PFSK-1 (cell line): ENCODE measurements at regions not wholly inside any gene's neighbourhood (a gene's known extent, or its start where the extent isn't known, plus 50 kb on each side); places are given as distances from the start of the nearest gene placed in this dataset.

Source experiments
- POLR2AphosphoS5 ChIP-seq: IDR thresholded peaks from 2 replicates; pipeline ENCODE4 v1.6.1; 2012; ENCODE audit warnings: low read depth, mild to moderate bottlenecking, control low read depth, low read length, moderate library complexity
- SIN3A ChIP-seq: IDR thresholded peaks from 2 replicates; pipeline ENCODE4 v1.6.1; 2012; ENCODE audit warnings: mild to moderate bottlenecking, low read length, moderate library complexity, borderline replicate concordance; ENCODE audit not compliant: insufficient read depth
- TAF1 ChIP-seq: IDR thresholded peaks from 2 replicates; pipeline ENCODE4 v1.6.1; 2012; ENCODE audit warnings: low read length, control low read depth, borderline replicate concordance; ENCODE audit not compliant: insufficient read depth
- TF ChIP-seq, protein P1 (sequence below), 2 experiments: IDR thresholded peaks; 2 replicates each; pipeline versions ENCODE4 v1.6.1 to v1.8.0; 2011 to 2012; ENCODE audit warnings: low read depth in 2 of 2, low read length in 2 of 2, control low read depth in 1 of 2, inconsistent platforms in 1 of 2, mild to moderate bottlenecking in 1 of 2, moderate library complexity in 1 of 2; ENCODE audit not compliant: insufficient read depth in 1 of 2

DNA sequence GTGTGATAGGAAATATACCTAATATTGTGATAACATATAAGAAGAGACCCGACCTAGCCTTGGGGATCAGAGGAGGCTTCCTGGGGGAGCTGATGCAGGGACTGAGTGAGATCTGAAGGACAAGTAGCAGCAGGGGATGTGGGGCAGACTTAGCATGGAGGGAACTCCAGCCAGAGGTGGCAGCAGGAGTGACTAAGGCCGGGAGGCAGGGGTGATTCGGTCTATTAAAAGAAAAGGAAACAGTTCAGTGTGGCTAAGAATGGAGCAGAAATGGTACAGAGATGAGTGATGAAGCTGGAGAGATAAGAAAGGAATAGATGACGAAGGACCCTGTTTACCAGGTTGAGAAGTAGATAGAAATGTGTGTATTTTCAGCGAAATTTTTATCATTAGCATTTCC lies 408.8 kb downstream of the ENC1 start:
- TF ChIP-seq SIN3A (no peak), POLR2AphosphoS5 (no peak), TAF1 (no peak)
- TF ChIP-seq, protein P1, sequence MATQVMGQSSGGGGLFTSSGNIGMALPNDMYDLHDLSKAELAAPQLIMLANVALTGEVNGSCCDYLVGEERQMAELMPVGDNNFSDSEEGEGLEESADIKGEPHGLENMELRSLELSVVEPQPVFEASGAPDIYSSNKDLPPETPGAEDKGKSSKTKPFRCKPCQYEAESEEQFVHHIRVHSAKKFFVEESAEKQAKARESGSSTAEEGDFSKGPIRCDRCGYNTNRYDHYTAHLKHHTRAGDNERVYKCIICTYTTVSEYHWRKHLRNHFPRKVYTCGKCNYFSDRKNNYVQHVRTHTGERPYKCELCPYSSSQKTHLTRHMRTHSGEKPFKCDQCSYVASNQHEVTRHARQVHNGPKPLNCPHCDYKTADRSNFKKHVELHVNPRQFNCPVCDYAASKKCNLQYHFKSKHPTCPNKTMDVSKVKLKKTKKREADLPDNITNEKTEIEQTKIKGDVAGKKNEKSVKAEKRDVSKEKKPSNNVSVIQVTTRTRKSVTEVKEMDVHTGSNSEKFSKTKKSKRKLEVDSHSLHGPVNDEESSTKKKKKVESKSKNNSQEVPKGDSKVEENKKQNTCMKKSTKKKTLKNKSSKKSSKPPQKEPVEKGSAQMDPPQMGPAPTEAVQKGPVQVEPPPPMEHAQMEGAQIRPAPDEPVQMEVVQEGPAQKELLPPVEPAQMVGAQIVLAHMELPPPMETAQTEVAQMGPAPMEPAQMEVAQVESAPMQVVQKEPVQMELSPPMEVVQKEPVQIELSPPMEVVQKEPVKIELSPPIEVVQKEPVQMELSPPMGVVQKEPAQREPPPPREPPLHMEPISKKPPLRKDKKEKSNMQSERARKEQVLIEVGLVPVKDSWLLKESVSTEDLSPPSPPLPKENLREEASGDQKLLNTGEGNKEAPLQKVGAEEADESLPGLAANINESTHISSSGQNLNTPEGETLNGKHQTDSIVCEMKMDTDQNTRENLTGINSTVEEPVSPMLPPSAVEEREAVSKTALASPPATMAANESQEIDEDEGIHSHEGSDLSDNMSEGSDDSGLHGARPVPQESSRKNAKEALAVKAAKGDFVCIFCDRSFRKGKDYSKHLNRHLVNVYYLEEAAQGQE (IDR thresholded peaks at IDR 0.05; ENCODE audit: insufficient read depth in 1 of 2, low read depth in 2 of 2, low read length in 2 of 2): no peak
